ENCODE measurements at regions not wholly inside any gene's neighbourhood (a gene's known extent, or its start where the extent isn't known, plus 50 kb on each side); places are given as distances from the start of the nearest gene placed in this dataset.

DNA sequence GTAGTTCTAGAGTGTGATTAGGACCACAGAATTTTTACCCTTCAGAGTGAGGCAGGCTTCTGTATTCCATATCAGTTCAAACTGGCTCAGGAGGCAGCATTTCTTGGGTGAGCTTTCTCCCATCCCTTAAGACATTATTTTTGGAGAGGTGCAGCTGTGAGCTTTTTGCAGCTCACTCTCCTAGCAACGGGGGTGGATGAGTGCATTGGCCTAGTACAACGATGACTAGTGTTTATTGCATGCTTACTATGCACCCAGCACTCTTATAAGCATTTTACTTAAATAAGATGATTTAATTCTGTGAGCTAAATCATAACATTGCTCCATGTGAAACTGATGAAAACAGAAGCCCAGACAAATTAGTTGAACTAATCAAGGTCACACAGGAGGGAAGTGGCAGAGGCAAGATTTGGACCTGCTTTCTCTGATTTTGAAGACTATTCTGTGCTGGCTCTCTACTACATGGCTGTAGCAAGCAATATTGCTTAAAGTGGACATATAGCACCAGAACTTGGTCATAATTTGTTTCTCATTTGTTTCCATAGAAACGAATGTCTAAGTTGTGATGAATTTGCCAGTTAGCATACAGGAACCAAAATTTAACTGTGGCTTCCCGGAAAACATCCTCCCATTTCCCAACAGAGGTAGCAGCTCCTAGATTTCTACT, 372.1 kb upstream of the RIOK2 start:
- no peak overlapping the region for H3K4me3 ChIP-seq (ENCODE audit: control insufficient read depth in 1 of 2, extremely low read depth in 1 of 2, low read length in 1 of 2)
- Mint-ChIP-seq H3K27me3 (no peaks in the 10 kb centered on the region), H3K27ac (no peak overlapping the region), H3K4me1 (peaks cover 0 to 9% (median 2%) of the 10 kb centered on the region in 3 donors), H3K4me3 (no peak overlapping the region), H3K9me3 (no peaks in the 10 kb centered on the region), H3K36me3 (no peaks in the 10 kb centered on the region)
- no peaks in the 10 kb centered on the region for H3K36me3 ChIP-seq (ENCODE audit: control insufficient read depth in 2 of 2, extremely low read depth in 1 of 2, insufficient read depth in 1 of 2, low read length in 1 of 2)
- H3K27me3 ChIP-seq (replicated peaks in 1 of 2; ENCODE audit: control insufficient read depth in 2 of 2, extremely low read depth in 1 of 2, insufficient read depth in 2 of 2, low read length in 1 of 2), result no peaks in the 10 kb centered on the region
- ChIA-PET CTCF (no interaction called here), POLR2A (no interaction called here)
- peaks cover 0 to 6% of the 10 kb centered on the region in 2 experiments for H3K4me1 ChIP-seq (ENCODE audit: control insufficient read depth in 1 of 2, extremely low read depth in 1 of 2, insufficient read depth in 2 of 2, low read length in 2 of 2)
- H3K27ac ChIP-seq (ENCODE audit: low read length), result no peak overlapping the region
- H3K9me3 ChIP-seq, result no peaks in the 10 kb centered on the region
- 80% methylated on average over 2 of the region's 4 CpGs for WGBS (ENCODE audit: insufficient coverage)
- ATAC-seq (replicated peaks in 1 of 4), result peak in 1 of 4 experiments; percentile 19
- DNase-seq, result no peak

DNA sequence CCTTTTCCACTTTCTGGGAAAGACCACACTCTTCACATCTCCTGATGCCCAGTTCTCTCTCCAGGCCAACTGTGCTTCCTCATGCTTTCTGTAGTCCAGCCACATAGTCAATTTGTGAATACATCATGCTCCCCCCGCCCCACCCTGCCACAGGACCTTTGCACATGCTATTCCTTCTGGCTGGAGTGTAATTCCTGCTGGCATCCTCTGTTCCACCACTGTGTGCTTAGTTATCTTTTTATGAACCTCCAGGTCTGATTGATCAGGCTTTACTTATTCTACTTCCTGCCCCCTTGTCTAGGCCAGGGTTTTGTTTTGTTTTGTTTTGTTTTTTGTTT, 372.6 kb upstream of the RIOK2 start:
- POLR2A ChIA-PET, result no interaction called here

DNA sequence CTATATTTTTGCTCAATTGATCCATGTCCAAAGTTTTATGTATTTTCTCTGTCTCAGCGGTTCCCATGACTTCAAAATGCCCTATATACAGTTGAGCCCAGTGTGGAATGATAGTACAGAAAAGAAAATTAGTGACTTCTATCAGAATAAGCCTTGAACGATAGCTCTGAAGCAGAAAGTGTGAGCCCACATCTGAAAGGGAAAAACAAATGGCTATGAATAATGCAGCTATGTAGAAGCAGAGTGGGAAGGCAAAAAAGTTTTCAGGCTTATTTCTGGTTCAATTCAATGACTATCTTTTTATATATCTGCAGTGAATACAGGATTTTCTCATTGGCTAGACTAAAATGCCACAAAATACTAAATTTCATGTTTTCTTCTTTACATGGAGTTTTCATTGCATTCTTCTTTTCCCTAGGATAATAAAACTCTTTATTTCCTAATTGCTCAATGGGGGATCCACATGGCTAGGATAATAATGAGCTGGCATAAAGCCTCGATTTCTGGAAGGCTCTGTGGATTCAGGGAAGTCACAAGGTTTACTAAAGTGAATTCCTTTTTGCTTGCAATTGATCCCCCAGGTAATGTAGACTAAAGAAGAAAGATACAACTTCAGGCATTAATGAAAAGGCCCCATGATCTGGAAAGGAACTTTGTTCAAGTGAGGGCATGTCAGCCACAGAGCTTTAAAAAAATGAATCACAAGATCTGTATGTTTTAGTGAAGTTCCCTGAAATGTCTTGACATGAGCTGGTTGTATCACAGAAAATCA, 377.0 kb upstream of the RIOK2 start:
- Histone ChIP-seq H3K27me3 (replicated peaks in 1 of 2; ENCODE audit: control insufficient read depth in 2 of 2, extremely low read depth in 1 of 2, insufficient read depth in 2 of 2, low read length in 1 of 2) (no peaks in the 10 kb centered on the region), H3K9me3 (no peaks in the 10 kb centered on the region), H3K27ac (ENCODE audit: low read length) (no peak overlapping the region), H3K4me3 (ENCODE audit: control insufficient read depth in 1 of 2, extremely low read depth in 1 of 2, low read length in 1 of 2) (no peak overlapping the region), H3K4me1 (ENCODE audit: control insufficient read depth in 1 of 2, extremely low read depth in 1 of 2, insufficient read depth in 2 of 2, low read length in 2 of 2) (no peaks in the 10 kb centered on the region), H3K36me3 (ENCODE audit: control insufficient read depth in 2 of 2, extremely low read depth in 1 of 2, insufficient read depth in 1 of 2, low read length in 1 of 2) (no peaks in the 10 kb centered on the region)
- Mint-ChIP-seq H3K4me3 (no peak overlapping the region), H3K9me3 (no peaks in the 10 kb centered on the region), H3K4me1 (no peaks in the 10 kb centered on the region), H3K27me3 (no peaks in the 10 kb centered on the region), H3K27ac (no peak overlapping the region), H3K36me3 (no peaks in the 10 kb centered on the region)
- ChIA-PET POLR2A (no interaction called here), CTCF (no interaction called here)
- DNase-seq (no peak), ATAC-seq (replicated peaks in 1 of 4) (no peak)
- WGBS (ENCODE audit: insufficient coverage), result no CpG with 5 or more reads among the region's 3 CpGs

More for the DNA sequence above, 372.6 kb upstream of the RIOK2 start:
- no peaks in the 10 kb centered on the region for H3K9me3 ChIP-seq
- H3K4me3 ChIP-seq (ENCODE audit: control insufficient read depth in 1 of 2, extremely low read depth in 1 of 2, low read length in 1 of 2), result no peak overlapping the region
- Mint-ChIP-seq H3K27me3 (no peaks in the 10 kb centered on the region), H3K36me3 (no peaks in the 10 kb centered on the region), H3K9me3 (no peaks in the 10 kb centered on the region), H3K4me3 (no peak overlapping the region), H3K4me1 (peaks cover 0 to 4% (median under 1%) of the 10 kb centered on the region in 3 donors), H3K27ac (no peak overlapping the region)
- 70% methylated on average over 1 of the region's 1 CpG for WGBS (ENCODE audit: insufficient coverage)
- ATAC-seq (replicated peaks in 1 of 4) (no peak), DNase-seq (no peak)
- CTCF ChIA-PET, result no interaction called here
- no peak overlapping the region for H3K27ac ChIP-seq (ENCODE audit: low read length)
- no peaks in the 10 kb centered on the region for H3K36me3 ChIP-seq (ENCODE audit: control insufficient read depth in 2 of 2, extremely low read depth in 1 of 2, insufficient read depth in 1 of 2, low read length in 1 of 2)
- peaks cover 0 to 3% of the 10 kb centered on the region in 2 experiments for H3K4me1 ChIP-seq (ENCODE audit: control insufficient read depth in 1 of 2, extremely low read depth in 1 of 2, insufficient read depth in 2 of 2, low read length in 2 of 2)
- no peaks in the 10 kb centered on the region for H3K27me3 ChIP-seq (replicated peaks in 1 of 2; ENCODE audit: control insufficient read depth in 2 of 2, extremely low read depth in 1 of 2, insufficient read depth in 2 of 2, low read length in 1 of 2)

DNA sequence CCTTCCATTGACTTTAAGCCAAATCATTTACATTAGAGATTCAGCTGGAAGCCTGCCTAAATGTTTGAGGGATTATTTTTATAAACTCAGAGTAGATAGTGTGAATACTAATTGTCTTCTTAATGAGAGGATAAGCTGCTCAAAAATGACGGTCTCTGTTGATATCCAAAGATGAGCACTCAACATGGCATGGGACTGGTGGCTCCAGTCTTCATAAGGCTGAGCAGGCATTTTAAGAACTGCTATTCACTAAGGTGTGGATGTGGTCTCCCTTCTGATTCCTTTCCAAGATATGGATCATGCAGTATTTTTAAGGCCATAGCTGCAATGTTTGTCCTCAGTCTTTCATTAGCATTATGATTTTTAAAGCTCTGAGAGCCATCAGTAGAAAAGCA, 377.5 kb upstream of the RIOK2 start:
- no peak overlapping the region for H3K4me3 Mint-ChIP-seq
- Histone ChIP-seq H3K4me3 (ENCODE audit: control insufficient read depth in 1 of 2, extremely low read depth in 1 of 2, low read length in 1 of 2) (no peak overlapping the region), H3K27me3 (replicated peaks in 1 of 2; ENCODE audit: control insufficient read depth in 2 of 2, extremely low read depth in 1 of 2, insufficient read depth in 2 of 2, low read length in 1 of 2) (no peaks in the 10 kb centered on the region), H3K36me3 (ENCODE audit: control insufficient read depth in 2 of 2, extremely low read depth in 1 of 2, insufficient read depth in 1 of 2, low read length in 1 of 2) (no peaks in the 10 kb centered on the region), H3K27ac (ENCODE audit: low read length) (no peak overlapping the region), H3K9me3 (no peaks in the 10 kb centered on the region), H3K4me1 (ENCODE audit: control insufficient read depth in 1 of 2, extremely low read depth in 1 of 2, insufficient read depth in 2 of 2, low read length in 2 of 2) (no peaks in the 10 kb centered on the region)
- DNase-seq (no peak), ATAC-seq (replicated peaks in 1 of 4) (no peak)
- ChIA-PET POLR2A (no interaction called here), CTCF (no interaction called here)
- WGBS (ENCODE audit: insufficient coverage), result 91% methylated on average over 1 of the region's 1 CpG
- H3K9me3 Mint-ChIP-seq, result no peaks in the 10 kb centered on the region
- no peaks in the 10 kb centered on the region for H3K4me1 Mint-ChIP-seq
- H3K27me3 Mint-ChIP-seq, result no peaks in the 10 kb centered on the region
- no peak overlapping the region for H3K27ac Mint-ChIP-seq
- no peaks in the 10 kb centered on the region for H3K36me3 Mint-ChIP-seq

DNA sequence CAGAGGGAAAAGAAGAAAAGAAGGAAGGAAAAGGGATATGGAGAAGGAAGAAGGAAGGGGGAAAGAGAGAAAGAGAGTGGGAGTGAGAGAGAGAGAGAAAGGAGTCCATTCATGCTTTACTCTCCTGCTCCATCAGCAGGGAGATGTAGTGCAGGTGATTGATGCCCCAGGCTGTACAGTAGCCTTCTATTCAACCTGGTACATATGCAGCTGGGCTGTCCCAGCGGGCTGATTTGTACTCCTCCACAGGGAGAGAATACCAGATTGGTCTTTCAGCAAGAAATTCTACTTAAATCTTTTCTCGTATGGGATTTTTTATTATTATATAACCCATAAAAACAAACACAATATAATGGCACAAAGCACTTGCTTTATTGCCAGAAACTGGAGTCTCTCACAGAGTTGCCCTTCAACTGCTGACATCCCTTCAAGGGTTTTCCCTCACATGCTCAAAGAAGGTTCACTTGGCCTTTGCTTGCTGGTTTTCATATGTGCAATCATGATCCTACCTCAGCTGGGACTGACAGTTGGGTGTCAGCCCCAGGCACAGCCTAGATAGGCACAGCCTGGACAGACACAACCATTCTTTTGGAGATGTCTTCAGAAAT, 380.1 kb upstream of the RIOK2 start:
- Mint-ChIP-seq H3K4me3 (no peak overlapping the region), H3K27me3 (no peaks in the 10 kb centered on the region), H3K36me3 (no peaks in the 10 kb centered on the region), H3K27ac (no peak overlapping the region), H3K4me1 (no peaks in the 10 kb centered on the region), H3K9me3 (peaks cover 0 to 8% (median 0%) of the 10 kb centered on the region in 3 donors)
- Histone ChIP-seq H3K9me3 (no peaks in the 10 kb centered on the region), H3K27ac (ENCODE audit: low read length) (no peak overlapping the region), H3K4me3 (ENCODE audit: control insufficient read depth in 1 of 2, extremely low read depth in 1 of 2, low read length in 1 of 2) (no peak overlapping the region), H3K36me3 (ENCODE audit: control insufficient read depth in 2 of 2, extremely low read depth in 1 of 2, insufficient read depth in 1 of 2, low read length in 1 of 2) (no peaks in the 10 kb centered on the region), H3K4me1 (ENCODE audit: control insufficient read depth in 1 of 2, extremely low read depth in 1 of 2, insufficient read depth in 2 of 2, low read length in 2 of 2) (no peaks in the 10 kb centered on the region), H3K27me3 (replicated peaks in 1 of 2; ENCODE audit: control insufficient read depth in 2 of 2, extremely low read depth in 1 of 2, insufficient read depth in 2 of 2, low read length in 1 of 2) (no peaks in the 10 kb centered on the region)
- ATAC-seq (replicated peaks in 1 of 4) (no peak), DNase-seq (no peak)
- WGBS (ENCODE audit: insufficient coverage), result 100% methylated on average over 1 of the region's 2 CpGs
- POLR2A ChIA-PET, result no interaction called here
- CTCF ChIA-PET, result no interaction called here

DNA sequence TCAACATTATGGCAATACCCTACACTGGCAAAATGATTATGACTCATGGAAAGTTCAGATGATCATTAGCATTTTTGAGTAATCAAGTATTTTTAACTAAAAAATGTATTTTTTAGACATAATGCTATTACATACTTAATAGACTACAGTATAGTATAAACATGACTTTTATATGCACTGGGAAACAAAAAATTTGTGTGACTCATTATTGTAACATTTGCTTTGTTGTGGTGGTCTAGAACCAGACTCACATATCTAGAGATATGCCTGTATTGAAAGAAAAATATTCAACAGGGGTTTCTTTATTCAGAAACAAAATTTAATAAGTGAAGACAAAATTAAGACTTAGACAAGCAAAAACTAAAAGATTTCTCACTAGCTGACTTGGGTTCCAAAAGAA, 385.3 kb upstream of the RIOK2 start:
- H3K4me3 ChIP-seq (ENCODE audit: control insufficient read depth in 1 of 2, extremely low read depth in 1 of 2, low read length in 1 of 2), result no peak overlapping the region
- ChIA-PET POLR2A (no interaction called here), CTCF (interaction anchor here in 1 of 2 donors (1.6 kb wide), 1 partner anchor 15 kb away, joined by 3 read pairs; no protein-coding TSS in a partner anchor)
- Mint-ChIP-seq H3K36me3 (no peaks in the 10 kb centered on the region), H3K27me3 (no peaks in the 10 kb centered on the region), H3K4me3 (no peak overlapping the region), H3K27ac (no peak overlapping the region), H3K4me1 (no peaks in the 10 kb centered on the region), H3K9me3 (peaks cover 20 to 26% (median 22%) of the 10 kb centered on the region in 3 donors)
- no peak overlapping the region for H3K27ac ChIP-seq (ENCODE audit: low read length)
- H3K4me1 ChIP-seq (ENCODE audit: control insufficient read depth in 1 of 2, extremely low read depth in 1 of 2, insufficient read depth in 2 of 2, low read length in 2 of 2), result no peaks in the 10 kb centered on the region
- no peaks in the 10 kb centered on the region for H3K9me3 ChIP-seq
- ATAC-seq (replicated peaks in 1 of 4), result no peak
- no peaks in the 10 kb centered on the region for H3K27me3 ChIP-seq (replicated peaks in 1 of 2; ENCODE audit: control insufficient read depth in 2 of 2, extremely low read depth in 1 of 2, insufficient read depth in 2 of 2, low read length in 1 of 2)
- DNase-seq, result no peak
- H3K36me3 ChIP-seq (ENCODE audit: control insufficient read depth in 2 of 2, extremely low read depth in 1 of 2, insufficient read depth in 1 of 2, low read length in 1 of 2), result no peaks in the 10 kb centered on the region
